HCT116 (cell line): ENCODE measurements at regions not wholly inside any gene's neighbourhood (a gene's known extent, or its start where the extent isn't known, plus 50 kb on each side); places are given as distances from the start of the nearest gene placed in this dataset.

ENCODE experiments used
- ATAC-seq: fragments of 200-7000 bp; cut with Tn5 transposase; 2 replicates; pipeline ENCODE4 v1.9.1; 2020; ENCODE audit warnings: mild to moderate bottlenecking, moderate library complexity
- BruUV-seq: library from RNA; stranded (reverse); fragments of 400-500 nt; replicated peaks from 2 replicates; lab custom pipeline; 2021; lab: Mats Ljungman, UMichigan
- CTCF ChIA-PET: fragments of 300-600 bp; sonication (Branson Sonifier 250); formaldehyde crosslinking; loops from one replicate; lab custom pipeline; 2021; ENCODE audit warnings: antibody characterized with exemption; lab: Charles Lee
- POLR2A ChIA-PET: fragments of 300-600, 350-600 bp; sonication (Branson Sonifier 250); formaldehyde crosslinking; loops from one replicate; lab custom pipeline; 2021; ENCODE audit warnings: antibody characterized with exemption; lab: Charles Lee
- RAD21 ChIA-PET, 2 experiments: fragments of 300-600 bp; sonication (Branson Sonifier 250); formaldehyde crosslinking; loops; one replicate each; lab custom pipeline; 2023; ENCODE audit warnings: low total read pairs in 2 of 2; ENCODE audit not compliant: uncharacterized antibody in 2 of 2, unreplicated experiment in 2 of 2, low non-redundant PET in 1 of 2; lab: Charles Lee
- DNase-seq: peaks from one replicate; pipeline ENCODE4 v3.0.0-alpha.2; 2010; ENCODE audit warnings: low read depth, low spot score
- H2AFZ ChIP-seq: fragments of 200-600 bp; shearing (Covaris generic), sonication (generic); 2 replicates; pipeline ENCODE4 v1.6.1; 2017; ENCODE audit warnings: low read depth, mixed run types, mixed read lengths, antibody characterized with exemption, low read length; ENCODE audit not compliant: poor library complexity, severe bottlenecking
- H3K27ac ChIP-seq: 2 replicates; pipeline ENCODE4 v1.5.1; 2012; ENCODE audit warnings: low read depth, low read length
- H3K27me3 ChIP-seq: fragments of 200-600 bp; sonication (generic); 2 replicates; pipeline ENCODE4 v1.6.1; 2016; ENCODE audit warnings: mixed run types, low read length, mixed read lengths; ENCODE audit not compliant: insufficient read depth
- H3K36me3 ChIP-seq, 2 experiments: fragments of 200-500 bp in 1 of 2; fragments of 200-600 bp in 1 of 2; sonication (Bioruptor generic) in 1 of 2; sonication (generic) in 1 of 2; 2 replicates each; pipeline versions ENCODE4 v1.5.1 to v1.6.1; 2014 to 2016; ENCODE audit warnings: low read length in 2 of 2, inconsistent platforms in 1 of 2, mixed read lengths in 1 of 2, mixed run types in 1 of 2; ENCODE audit not compliant: insufficient read depth in 2 of 2, control insufficient read depth in 1 of 2
- H3K4me1 ChIP-seq, 2 experiments: fragments of 200-600 bp in 1 of 2; sonication (generic) in 1 of 2; 2 replicates each; pipeline versions ENCODE4 v1.5.1 to v1.6.1; 2012 to 2017; ENCODE audit warnings: low read length in 2 of 2, inconsistent platforms in 1 of 2, mild to moderate bottlenecking in 1 of 2, mixed read lengths in 1 of 2, mixed run types in 1 of 2, moderate library complexity in 1 of 2; ENCODE audit not compliant: insufficient read depth in 2 of 2, control insufficient read depth in 1 of 2
- H3K4me2 ChIP-seq: fragments of 200-600 bp; sonication (generic); 2 replicates; pipeline ENCODE4 v1.6.1; 2017; ENCODE audit warnings: mixed run types, low read length, mixed read lengths
- H3K4me3 ChIP-seq, 2 experiments: fragments of 200-600 bp in 1 of 2; sonication (generic) in 1 of 2; replicated peaks in 1 of 2; 2 replicates each; pipeline ENCODE4 v1.5.1; 2011 to 2016; ENCODE audit warnings: low read length in 2 of 2, control low read depth in 1 of 2, low read depth in 1 of 2, mild to moderate bottlenecking in 1 of 2, mixed read lengths in 1 of 2, mixed run types in 1 of 2
- H3K79me2 ChIP-seq: fragments of 200-600 bp; sonication (generic); 2 replicates; pipeline ENCODE4 v1.6.1; 2017; ENCODE audit warnings: mild to moderate bottlenecking, mixed run types, low read length, moderate library complexity, mixed read lengths; ENCODE audit not compliant: insufficient read depth
- H3K9ac ChIP-seq: fragments of 200-600 bp; sonication (generic); 2 replicates; pipeline ENCODE4 v1.6.1; 2016; ENCODE audit warnings: low read length, mixed read lengths
- H3K9me2 ChIP-seq: fragments of 200-600 bp; sonication (generic), shearing (Covaris generic); 2 replicates; pipeline ENCODE4 v1.6.1; 2017; ENCODE audit warnings: mixed run types, mild to moderate bottlenecking, moderate library complexity; ENCODE audit not compliant: insufficient read depth
- H3K9me3 ChIP-seq, 2 experiments: fragments of 200-500 bp in 1 of 2; fragments of 200-600 bp in 1 of 2; sonication (Bioruptor generic) in 1 of 2; sonication (generic) in 1 of 2; 2 replicates each; pipeline ENCODE4 v1.6.1; 2014 to 2017; ENCODE audit warnings: low read length in 2 of 2, mixed read lengths in 2 of 2, inconsistent platforms in 1 of 2, low read depth in 1 of 2, mild to moderate bottlenecking in 1 of 2, mixed run types in 1 of 2, moderate library complexity in 1 of 2; ENCODE audit not compliant: control insufficient read depth in 1 of 2, insufficient read depth in 1 of 2
- H4K20me1 ChIP-seq: fragments of 200-600 bp; sonication (generic), shearing (Covaris generic); 2 replicates; pipeline ENCODE4 v1.6.1; 2017; ENCODE audit warnings: mixed run types, mild to moderate bottlenecking, moderate library complexity; ENCODE audit not compliant: insufficient read depth
- CTCF ChIP-seq, 3 experiments: fragments of 200-600 bp in 1 of 3; sonication (generic) in 1 of 3; IDR thresholded peaks in 2 of 3; conservative IDR thresholded peaks in 1 of 3; 2 replicates each; pipeline ENCODE4 v1.5.1; 2012 to 2017; ENCODE audit warnings: low read depth in 2 of 3, low read length in 2 of 3, antibody characterized with exemption in 1 of 3, borderline replicate concordance in 1 of 3, control low read depth in 1 of 3, mild to moderate bottlenecking in 1 of 3, mixed read lengths in 1 of 3, mixed run types in 1 of 3, moderate library complexity in 1 of 3; ENCODE audit not compliant: insufficient read depth in 1 of 3
- EZH2phosphoT487 ChIP-seq: fragments of 200-600 bp; IDR thresholded peaks from 2 replicates; pipeline ENCODE4 v1.6.1; 2018; ENCODE audit warnings: antibody characterized with exemption, borderline replicate concordance
- POLR2A ChIP-seq: IDR thresholded peaks from 2 replicates; pipeline ENCODE4 v1.7.0; 2011; ENCODE audit warnings: borderline replicate concordance; ENCODE audit not compliant: insufficient read depth, insufficient read length; ENCODE audit errors: extremely low read depth
- POLR2AphosphoS5 ChIP-seq: IDR thresholded peaks from 2 replicates; pipeline ENCODE4 v1.6.1; 2011; ENCODE audit warnings: mild to moderate bottlenecking, low read depth, low read length, moderate library complexity
- YY1 ChIP-seq: IDR thresholded peaks from 2 replicates; pipeline ENCODE4 v1.6.1; 2011; ENCODE audit warnings: low read length, low read depth, moderate library complexity, mild to moderate bottlenecking; ENCODE audit not compliant: insufficient replicate concordance; ENCODE audit errors: extremely low read depth
- ZNF274 ChIP-seq: fragments of 200-500 bp; sonication (Bioruptor generic); IDR thresholded peaks from 2 replicates; pipeline ENCODE4 v1.6.1; 2014; ENCODE audit warnings: mild to moderate bottlenecking, low read depth, low read length, inconsistent platforms
- intact Hi-C: fragments of 100-400 bp; cut with micrococcal nuclease; formaldehyde crosslinking; loops from 2 replicates; pipeline ENCODE4 v1.10.0; 2022
- TF ChIP-seq, protein P1 (sequence below): IDR thresholded peaks from 2 replicates; pipeline ENCODE4 v1.6.1; 2012; ENCODE audit warnings: low read depth

GRCh38 chr13:58630794-58631193 lies 999.2 kb downstream of the PCDH17 start:
- intact Hi-C loops, result no loop called here
- H3K9me2 ChIP-seq, result no peaks in the 10 kb centered on the region
- ChIA-PET CTCF (no interaction called here), RAD21 (no interaction called here), POLR2A (no interaction called here)
- H3K4me3 ChIP-seq, result no peak overlapping the region
- no peak overlapping the region for H3K4me2 ChIP-seq
- H2AFZ ChIP-seq, result no peak overlapping the region
- no peak overlapping the region for H3K27ac ChIP-seq
- no peaks in the 10 kb centered on the region for H3K36me3 ChIP-seq
- DNase-seq (no peak), ATAC-seq (no peak)
- no peak overlapping the region for H3K9ac ChIP-seq
- no peaks in the 10 kb centered on the region for H3K79me2 ChIP-seq
- no TSS peak for BruUV-seq
- no peaks in the 10 kb centered on the region for H3K27me3 ChIP-seq
- peaks cover 12 to 31% of the 10 kb centered on the region in 2 experiments; a peak in 2 of 4 replicates for H3K9me3 ChIP-seq
- TF ChIP-seq POLR2A (no peak), YY1 (no peak), ZNF274 (no peak), POLR2AphosphoS5 (no peak), EZH2phosphoT487 (no peak), CTCF (IDR thresholded peaks at IDR 0.05 in 2 of 3, conservative IDR thresholded peaks at IDR 0.05 in 1 of 3; ENCODE audit: borderline replicate concordance in 1 of 3, insufficient read depth in 1 of 3, low read depth in 2 of 3, low read length in 2 of 3) (no peak)
- TF ChIP-seq, protein P1, sequence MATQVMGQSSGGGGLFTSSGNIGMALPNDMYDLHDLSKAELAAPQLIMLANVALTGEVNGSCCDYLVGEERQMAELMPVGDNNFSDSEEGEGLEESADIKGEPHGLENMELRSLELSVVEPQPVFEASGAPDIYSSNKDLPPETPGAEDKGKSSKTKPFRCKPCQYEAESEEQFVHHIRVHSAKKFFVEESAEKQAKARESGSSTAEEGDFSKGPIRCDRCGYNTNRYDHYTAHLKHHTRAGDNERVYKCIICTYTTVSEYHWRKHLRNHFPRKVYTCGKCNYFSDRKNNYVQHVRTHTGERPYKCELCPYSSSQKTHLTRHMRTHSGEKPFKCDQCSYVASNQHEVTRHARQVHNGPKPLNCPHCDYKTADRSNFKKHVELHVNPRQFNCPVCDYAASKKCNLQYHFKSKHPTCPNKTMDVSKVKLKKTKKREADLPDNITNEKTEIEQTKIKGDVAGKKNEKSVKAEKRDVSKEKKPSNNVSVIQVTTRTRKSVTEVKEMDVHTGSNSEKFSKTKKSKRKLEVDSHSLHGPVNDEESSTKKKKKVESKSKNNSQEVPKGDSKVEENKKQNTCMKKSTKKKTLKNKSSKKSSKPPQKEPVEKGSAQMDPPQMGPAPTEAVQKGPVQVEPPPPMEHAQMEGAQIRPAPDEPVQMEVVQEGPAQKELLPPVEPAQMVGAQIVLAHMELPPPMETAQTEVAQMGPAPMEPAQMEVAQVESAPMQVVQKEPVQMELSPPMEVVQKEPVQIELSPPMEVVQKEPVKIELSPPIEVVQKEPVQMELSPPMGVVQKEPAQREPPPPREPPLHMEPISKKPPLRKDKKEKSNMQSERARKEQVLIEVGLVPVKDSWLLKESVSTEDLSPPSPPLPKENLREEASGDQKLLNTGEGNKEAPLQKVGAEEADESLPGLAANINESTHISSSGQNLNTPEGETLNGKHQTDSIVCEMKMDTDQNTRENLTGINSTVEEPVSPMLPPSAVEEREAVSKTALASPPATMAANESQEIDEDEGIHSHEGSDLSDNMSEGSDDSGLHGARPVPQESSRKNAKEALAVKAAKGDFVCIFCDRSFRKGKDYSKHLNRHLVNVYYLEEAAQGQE, result no peak
- H3K4me1 ChIP-seq, result no peaks in the 10 kb centered on the region
- no peaks in the 10 kb centered on the region for H4K20me1 ChIP-seq
